IPS-NIHi7 (cell line): ENCODE measurements at regions not wholly inside any gene's neighbourhood (a gene's known extent, or its start where the extent isn't known, plus 50 kb on each side); places are given as distances from the start of the nearest gene placed in this dataset.

ENCODE experiments used
- DNase-seq: peaks from one replicate; pipeline ENCODE4 v3.0.0; 2012; ENCODE audit warnings: mixed read lengths; ENCODE audit errors: extremely low spot score

DNA sequence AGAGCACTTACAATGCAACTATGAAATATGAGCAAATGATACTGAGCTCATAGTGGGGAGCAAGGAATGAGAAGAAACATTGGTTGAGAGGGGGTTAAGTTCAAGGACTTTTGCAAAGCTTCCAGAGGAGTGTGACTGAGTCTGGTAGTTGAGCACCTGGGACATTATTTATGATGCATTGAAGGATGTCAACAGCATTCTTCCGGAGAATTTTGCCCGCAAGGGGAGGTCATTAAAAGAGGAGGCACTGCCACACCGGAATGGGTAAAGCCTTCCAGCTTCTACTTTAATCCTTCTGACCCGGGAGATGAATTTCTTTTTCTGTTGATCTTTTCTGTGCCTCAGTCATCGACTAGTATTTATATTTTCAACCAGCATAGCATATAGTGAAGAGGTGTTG, 208.4 kb upstream of the CAMK1G start:
- no peak for DNase-seq

DNA sequence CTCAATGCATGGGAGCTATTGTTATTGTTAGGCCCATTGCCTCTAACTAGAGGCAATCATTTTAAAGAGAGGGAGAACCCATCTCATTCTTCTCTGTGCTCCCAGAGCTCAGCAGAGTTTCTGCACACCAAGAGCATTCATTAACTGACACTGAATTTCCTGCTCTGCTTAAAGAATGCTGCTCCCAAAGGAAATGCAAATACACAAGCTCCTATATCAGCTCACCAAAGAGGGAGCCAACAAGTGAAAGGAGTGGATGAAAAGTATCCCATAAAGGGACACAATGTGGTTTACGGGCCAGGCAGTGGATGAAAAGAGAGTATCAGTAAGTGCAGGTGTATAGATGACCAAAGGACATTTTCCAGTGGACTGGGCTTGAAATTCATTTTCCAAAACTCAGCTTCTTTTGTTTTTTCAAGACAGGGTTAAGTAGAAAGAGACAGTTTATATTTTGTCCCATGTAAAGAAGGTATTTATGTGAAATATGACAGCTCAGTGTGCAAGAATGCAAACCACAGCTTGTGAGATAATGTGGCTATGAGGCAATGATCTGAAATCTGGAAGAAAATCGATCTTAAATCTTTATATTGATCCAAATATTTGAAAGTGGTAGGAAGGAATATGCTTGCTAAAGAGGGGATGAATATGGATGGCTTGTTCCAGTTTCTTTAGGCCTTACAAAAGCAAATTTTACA, 207.7 kb upstream of the CAMK1G start:
- no peak for DNase-seq

GRCh38 chr1:209376774-209377173, 206.7 kb upstream of the CAMK1G start:
- DNase-seq, result no peak

DNA sequence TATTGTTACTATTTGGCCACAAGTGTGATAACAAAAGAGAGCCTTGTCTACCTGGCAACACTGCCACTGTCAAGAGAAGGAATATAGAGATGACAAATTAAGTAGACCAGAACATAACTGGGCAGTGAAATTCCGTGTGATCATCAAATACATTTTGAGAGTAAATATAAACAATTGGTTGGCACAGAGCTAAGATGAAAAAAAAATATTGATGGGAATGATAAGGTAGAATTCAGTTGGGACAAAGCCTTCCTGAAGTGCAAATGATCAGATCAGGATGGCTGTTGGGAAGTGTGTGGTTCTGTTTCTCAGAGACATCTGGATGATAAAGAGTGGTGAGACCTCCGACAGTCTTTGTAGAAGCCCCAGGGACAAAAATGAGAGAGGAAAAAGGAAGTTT, 205.5 kb upstream of the CAMK1G start:
- no peak for DNase-seq

DNA sequence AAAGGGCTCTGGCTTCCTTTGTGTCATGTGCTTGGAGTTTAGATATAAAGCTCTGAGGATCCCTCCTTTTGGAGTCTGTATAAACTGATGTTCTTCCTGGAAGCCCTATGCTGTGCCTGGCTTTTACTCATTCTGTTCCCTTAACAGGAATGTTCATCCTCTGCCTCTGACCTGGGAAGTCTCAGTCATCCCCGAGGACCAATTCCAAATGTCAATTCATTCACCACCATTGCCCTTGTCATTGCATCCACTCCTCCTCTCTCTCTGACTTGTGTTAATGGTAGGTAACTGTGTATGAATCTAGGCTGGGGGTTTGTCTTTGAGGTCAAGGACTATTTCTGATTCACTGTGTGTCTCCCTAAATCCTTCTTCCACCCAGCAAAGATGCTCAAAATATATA, 204.2 kb upstream of the CAMK1G start:
- DNase-seq, result no peak

DNA sequence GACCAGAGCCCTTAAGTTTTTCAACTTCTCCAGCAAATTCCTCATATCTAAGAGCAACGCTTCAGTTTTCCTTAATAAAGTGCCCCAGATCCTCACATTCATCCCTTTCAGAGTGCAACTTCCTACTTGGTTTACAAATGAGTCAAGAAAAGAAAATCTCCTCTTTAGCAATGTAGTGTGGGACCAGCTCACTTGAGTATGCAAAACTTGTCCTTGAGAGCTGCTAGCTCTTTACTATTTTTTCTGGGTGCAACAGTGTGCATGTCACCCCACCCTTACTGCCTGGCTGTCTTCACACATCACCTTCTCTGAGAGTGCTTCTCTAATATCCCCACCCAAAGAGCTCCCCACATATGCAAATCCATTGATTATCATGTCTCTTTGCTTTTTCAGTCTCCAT, 203.1 kb upstream of the CAMK1G start:
- DNase-seq, result no peak

- DNase-seq, result no peak
Observed at GRCh38 chr1:209382231-209383100, 201.0 kb upstream of the CAMK1G start.

DNA sequence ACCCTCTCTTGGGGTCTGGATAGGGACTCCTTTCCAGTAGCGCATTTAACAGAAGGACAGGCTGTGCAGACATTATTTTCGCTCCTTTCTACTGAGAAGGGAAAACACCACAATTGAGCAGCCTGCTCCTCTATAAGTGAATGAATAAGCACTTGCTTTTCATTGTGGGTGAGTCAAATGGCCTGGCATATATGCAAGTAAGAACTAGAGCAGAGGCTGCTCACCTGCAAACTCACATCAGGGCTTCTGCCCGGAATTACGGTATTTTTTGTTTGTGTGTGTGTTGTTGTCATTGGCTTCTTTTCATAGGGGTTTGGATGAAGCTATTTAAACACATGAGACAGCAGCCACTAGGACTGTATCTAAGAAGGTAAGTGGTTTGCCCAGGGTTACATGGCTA, 200.1 kb upstream of the CAMK1G start:
- no peak for DNase-seq

- no peak for DNase-seq
Observed at GRCh38 chr1:209383907-209384709, 199.4 kb upstream of the CAMK1G start.

- DNase-seq, result no peak
Observed at GRCh38 chr1:209384710-209385550, 198.6 kb upstream of the CAMK1G start.

- no peak for DNase-seq
Observed at GRCh38 chr1:209386156-209386555, 197.4 kb upstream of the CAMK1G start.

DNA sequence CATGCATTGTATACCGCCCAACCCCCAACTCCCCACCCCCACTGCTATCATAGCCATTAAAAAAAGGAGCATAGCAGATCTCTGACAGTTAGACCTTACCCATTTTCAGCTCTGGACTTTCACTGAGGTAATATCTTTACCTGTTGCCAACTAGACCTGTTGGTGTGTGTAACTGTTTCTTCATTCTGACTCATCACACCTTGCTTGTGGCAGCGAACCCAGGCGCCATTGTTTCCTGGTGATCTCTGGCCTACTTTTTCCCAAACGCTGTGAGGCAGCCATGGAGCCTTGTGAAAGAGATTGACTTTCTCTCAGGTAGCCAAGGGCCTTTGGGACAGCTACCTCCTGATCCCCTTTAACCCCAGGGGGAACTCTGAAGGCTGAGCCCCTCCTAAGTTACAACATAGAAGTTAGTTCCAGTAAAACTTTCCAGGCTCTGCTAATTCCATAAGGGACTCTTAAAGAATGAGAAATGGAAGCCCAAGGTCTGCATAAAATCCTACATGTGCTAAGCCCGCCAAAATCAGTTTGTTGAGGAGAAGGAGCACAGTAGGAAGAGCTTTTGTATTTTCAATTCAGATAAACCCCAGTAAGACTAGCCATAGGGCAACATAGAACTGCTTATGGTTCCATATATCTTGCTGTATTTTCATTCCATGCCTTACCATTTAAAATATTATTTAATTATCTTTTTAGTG, 196.1 kb upstream of the CAMK1G start:
- DNase-seq, result no peak

DNA sequence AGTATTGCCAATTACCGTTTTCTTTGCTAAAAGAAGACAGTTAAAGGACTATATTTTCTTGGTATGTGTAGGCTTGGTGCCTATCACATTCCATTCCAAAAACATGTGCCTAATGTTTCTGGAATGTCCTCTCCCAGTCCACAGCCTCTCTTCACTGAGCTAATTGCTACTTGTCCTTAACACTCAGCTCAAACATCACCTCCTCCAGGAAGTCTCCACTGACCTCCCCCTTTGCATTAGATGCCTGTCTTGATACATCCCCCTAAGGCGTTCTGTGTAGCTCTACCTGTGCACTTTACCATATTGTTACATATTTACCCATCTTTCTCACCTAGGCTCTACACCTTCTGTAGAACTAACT, 195.6 kb upstream of the CAMK1G start:
- DNase-seq, result no peak

DNA sequence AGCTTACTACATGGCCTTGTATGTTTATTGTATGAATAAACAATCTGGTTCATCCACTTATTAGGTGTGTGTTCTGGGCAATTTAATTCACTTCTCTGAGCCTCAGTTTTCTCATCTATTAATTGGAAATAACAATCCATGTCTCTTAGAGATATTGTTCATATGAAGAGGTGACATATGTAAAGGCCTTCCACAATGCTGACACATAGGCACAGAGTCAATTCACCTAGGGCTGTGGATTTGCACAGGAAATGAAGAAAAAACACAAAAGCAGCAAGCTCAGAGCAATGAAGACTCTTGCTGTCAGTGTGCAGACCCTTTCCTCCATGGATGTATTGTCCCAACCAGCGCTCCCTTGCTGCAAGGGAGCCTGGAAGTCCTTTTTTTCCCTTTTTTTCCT, 195.2 kb upstream of the CAMK1G start:
- no peak for DNase-seq

GRCh38 chr1:209389258-209389657, 194.3 kb upstream of the CAMK1G start:
- no peak for DNase-seq

DNA sequence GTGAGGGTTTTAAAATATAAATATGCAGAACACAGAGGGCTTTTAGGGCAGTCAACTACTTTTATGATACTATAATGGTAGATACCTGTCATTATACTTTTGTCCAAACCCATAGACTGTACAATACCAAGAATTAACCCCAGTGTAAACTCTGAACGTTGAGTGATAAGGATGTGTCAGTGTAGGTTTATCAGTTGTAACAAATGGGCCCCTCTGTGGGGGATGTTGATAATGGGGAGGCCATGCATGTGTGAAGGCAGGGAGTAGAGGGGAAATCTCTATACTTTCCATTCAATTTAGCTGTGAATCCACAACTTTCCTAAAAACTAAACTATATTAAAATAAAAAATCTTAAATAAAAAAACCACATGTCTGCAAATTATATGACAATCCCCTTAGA, 193.5 kb upstream of the CAMK1G start:
- no peak for DNase-seq

DNA sequence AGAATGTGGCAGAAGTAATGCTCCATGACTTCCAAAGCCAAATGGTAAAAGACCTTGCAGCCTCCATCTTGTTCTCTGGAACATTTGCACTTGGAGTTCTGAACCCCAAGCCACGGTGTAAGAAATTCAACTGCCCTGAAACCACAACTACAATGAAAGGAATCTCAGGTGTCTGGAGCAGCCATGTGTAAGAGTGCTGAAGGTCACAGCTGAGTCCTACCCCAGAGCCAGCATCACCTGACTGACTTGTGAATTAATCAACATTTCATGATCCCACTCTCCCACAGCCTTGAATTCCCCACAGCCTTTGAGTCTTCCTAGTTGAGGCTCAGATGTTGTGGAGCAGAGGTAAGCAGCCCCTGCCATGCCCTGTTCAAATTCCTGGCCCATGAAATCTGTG, 192.8 kb upstream of the CAMK1G start:
- DNase-seq, result no peak

GRCh38 chr1:209391792-209392191, 191.7 kb upstream of the CAMK1G start:
- no peak for DNase-seq

DNA sequence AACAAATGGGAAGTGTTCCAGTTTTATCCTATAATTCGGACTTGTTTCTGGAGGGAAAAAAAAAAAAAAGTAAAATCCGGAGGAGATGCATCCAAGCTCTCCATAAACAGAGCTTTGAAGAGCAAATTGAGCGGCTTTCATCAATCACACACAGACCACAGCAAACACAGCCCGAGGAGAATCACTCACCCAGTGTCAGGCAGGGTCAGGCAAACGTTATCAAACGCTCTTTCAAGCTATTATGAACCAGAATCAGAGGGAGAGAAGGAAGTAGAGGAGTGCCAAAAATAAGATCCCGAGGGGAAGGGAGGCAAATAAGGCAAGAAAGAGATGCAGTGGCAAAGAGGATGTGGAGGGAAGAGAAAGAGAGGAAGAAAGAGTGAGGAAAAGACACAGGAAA, 188.3 kb upstream of the CAMK1G start:
- no peak for DNase-seq

DNA sequence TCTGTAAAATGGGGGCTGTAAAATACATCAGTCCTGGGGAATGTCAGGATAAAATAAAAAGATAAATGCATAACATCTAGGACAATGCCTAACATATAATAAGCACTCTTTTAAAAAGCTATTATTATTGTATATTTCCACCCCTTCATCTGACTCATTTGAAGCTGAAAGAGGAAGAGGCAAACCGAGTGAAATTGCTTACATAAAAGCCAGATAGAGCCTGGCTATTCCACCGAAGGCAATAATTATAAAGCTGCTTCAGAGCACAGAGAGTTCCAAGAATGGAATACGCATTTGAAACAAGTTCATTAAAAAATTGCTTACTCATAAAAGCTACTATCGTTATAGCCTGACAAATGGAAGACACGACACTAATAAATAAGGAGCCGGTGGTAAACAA, 186.1 kb upstream of the CAMK1G start:
- DNase-seq, result no peak

GRCh38 chr1:209397910-209398309, 185.6 kb upstream of the CAMK1G start:
- DNase-seq, result no peak
